HFFc6 (cell line): ENCODE measurements at regions not wholly inside any gene's neighbourhood (a gene's known extent, or its start where the extent isn't known, plus 50 kb on each side); places are given as distances from the start of the nearest gene placed in this dataset.

ENCODE experiments used
- DNase-seq: peaks from one replicate; pipeline ENCODE4 v3.0.0-alpha.2; 2018
- H3K27ac Mint-ChIP-seq: 2 replicates; pipeline ENCODE4 v1.8.0; 2020; ENCODE audit warnings: mild to moderate bottlenecking, mixed read lengths
- H3K27me3 Mint-ChIP-seq: 2 replicates; pipeline ENCODE4 v1.8.0; 2021; ENCODE audit warnings: mild to moderate bottlenecking, moderate library complexity, mixed read lengths; ENCODE audit not compliant: insufficient read depth
- H3K36me3 Mint-ChIP-seq: 2 replicates; pipeline ENCODE4 v1.8.0; 2021; ENCODE audit warnings: low read depth, mixed read lengths
- H3K4me1 Mint-ChIP-seq: 2 replicates; pipeline ENCODE4 v1.8.0; 2020; ENCODE audit warnings: low read depth, mixed read lengths
- H3K4me3 Mint-ChIP-seq: 2 replicates; pipeline ENCODE4 v1.8.0; 2020; ENCODE audit warnings: mild to moderate bottlenecking, moderate library complexity, mixed read lengths
- H3K9me3 Mint-ChIP-seq: 2 replicates; pipeline ENCODE4 v1.8.0; 2020; ENCODE audit warnings: mild to moderate bottlenecking, mixed read lengths
- TF ChIP-seq, protein P1 (sequence below): fragments of 200-600 bp; sonication (generic); IDR thresholded peaks from 2 replicates; pipeline ENCODE4 v1.5.0; 2021; ENCODE audit warnings: antibody characterized with exemption, mild to moderate bottlenecking

DNA sequence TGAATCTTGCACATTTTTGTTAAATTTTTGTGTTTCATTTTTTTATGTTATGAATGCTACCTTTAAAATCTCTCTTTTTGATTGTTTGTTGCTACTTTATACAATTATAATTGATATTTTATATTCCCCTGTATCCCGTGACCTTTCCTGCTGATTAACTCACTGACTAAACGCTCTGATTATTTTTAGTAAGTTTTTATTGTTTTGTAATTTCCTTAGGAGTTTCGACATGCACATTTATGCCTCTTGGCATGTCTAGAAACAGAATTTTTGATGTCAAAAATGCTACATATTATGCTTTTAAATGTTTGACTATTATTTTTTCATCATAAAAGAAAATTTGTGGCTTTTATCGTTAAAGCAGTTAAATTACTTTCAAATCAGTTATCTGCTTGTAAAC, 1131.6 kb upstream of the TMEFF2 start:
- Mint-ChIP-seq H3K27me3 (0 out of 2 replicates have a peak, but pooled peaks cover 1% of the 10 kb centered on the region), H3K4me1 (no peaks in the 10 kb centered on the region), H3K9me3 (peaks cover 24% of the 10 kb centered on the region), H3K27ac (no peak overlapping the region), H3K4me3 (no peak overlapping the region), H3K36me3 (no peaks in the 10 kb centered on the region)
- DNase-seq: no peak
- TF ChIP-seq, protein P1, sequence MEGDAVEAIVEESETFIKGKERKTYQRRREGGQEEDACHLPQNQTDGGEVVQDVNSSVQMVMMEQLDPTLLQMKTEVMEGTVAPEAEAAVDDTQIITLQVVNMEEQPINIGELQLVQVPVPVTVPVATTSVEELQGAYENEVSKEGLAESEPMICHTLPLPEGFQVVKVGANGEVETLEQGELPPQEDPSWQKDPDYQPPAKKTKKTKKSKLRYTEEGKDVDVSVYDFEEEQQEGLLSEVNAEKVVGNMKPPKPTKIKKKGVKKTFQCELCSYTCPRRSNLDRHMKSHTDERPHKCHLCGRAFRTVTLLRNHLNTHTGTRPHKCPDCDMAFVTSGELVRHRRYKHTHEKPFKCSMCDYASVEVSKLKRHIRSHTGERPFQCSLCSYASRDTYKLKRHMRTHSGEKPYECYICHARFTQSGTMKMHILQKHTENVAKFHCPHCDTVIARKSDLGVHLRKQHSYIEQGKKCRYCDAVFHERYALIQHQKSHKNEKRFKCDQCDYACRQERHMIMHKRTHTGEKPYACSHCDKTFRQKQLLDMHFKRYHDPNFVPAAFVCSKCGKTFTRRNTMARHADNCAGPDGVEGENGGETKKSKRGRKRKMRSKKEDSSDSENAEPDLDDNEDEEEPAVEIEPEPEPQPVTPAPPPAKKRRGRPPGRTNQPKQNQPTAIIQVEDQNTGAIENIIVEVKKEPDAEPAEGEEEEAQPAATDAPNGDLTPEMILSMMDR: no peak

- no peak for DNase-seq
- Mint-ChIP-seq H3K27ac (no peak overlapping the region), H3K4me3 (no peak overlapping the region), H3K36me3 (peaks cover 7% of the 10 kb centered on the region; the same call in 1 of the 2 replicates), H3K9me3 (peaks cover 32% of the 10 kb centered on the region), H3K4me1 (no peaks in the 10 kb centered on the region), H3K27me3 (no peaks in the 10 kb centered on the region)
- TF ChIP-seq, protein P1: no peak
Observed at GRCh38 chr2:193315428-193316091, 1120.8 kb upstream of the TMEFF2 start.

DNA sequence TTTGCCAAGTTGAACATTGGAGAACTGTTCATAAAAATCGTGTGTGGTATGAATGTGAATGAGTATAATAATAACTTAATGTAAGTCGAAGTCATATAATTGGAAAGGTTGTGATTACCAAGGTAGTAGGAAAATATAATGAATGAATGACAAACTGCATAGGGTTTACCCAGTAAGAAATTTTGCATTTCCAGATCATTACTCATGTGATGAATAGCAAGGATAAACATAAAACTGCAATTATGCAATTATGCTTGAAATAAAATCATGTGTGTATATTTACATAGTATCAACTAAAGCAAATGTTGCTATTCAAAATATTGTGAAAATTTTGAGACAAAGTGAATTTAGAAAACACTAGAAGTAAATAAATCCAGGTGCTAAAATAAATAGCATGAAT, 1108.7 kb upstream of the TMEFF2 start:
- no peak overlapping the region for H3K4me3 Mint-ChIP-seq
- no peaks in the 10 kb centered on the region for H3K36me3 Mint-ChIP-seq
- H3K27me3 Mint-ChIP-seq: no peaks in the 10 kb centered on the region
- TF ChIP-seq, protein P1: no peak
- H3K4me1 Mint-ChIP-seq: no peaks in the 10 kb centered on the region
- no peak overlapping the region for H3K27ac Mint-ChIP-seq
- H3K9me3 Mint-ChIP-seq: peaks cover 22% of the 10 kb centered on the region
- DNase-seq: no peak

DNA sequence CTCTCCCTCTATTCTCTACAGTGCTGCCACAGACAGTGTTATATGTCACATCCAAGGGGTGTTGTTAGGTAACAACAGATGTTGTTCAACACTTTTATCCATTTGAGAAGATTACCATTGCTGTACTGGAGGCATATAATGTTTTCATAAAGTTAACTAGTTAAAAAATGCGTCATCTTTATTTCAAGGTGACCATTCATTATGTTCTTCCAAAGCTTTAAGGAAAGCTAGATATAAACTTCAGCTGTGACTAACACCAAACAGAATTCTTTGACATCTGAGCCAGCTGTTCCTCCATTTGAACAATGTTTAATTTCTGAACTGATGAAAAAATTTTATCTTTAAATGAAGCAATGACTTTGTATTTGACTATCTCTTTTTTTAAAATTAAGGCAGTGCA, 1099.6 kb upstream of the TMEFF2 start:
- DNase-seq: no peak

DNA sequence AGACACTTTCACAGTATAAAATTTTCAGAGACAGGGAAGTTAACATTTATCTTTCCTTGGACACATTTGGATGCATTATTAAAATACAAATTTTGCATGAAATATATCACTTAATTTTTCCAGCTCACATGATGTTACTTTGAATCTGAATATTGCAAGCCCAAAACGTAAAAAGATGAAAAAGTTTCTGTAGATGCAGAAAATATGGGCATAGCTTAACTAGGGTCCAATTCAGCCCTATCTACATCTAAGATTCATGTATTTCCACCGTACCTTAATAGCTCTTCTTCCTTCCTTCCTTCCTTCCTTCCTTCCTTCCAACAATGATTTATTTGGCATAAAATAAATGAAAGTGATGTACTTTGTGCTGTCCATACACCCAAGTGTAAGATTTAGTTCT, 1084.6 kb upstream of the TMEFF2 start:
- Mint-ChIP-seq H3K4me1 (no peaks in the 10 kb centered on the region), H3K27ac (no peak overlapping the region), H3K4me3 (no peak overlapping the region), H3K9me3 (peaks cover 32% of the 10 kb centered on the region), H3K36me3 (no peaks in the 10 kb centered on the region), H3K27me3 (no peaks in the 10 kb centered on the region)
- no peak for DNase-seq
- TF ChIP-seq, protein P1: no peak

More for the DNA sequence above, 1099.6 kb upstream of the TMEFF2 start:
- TF ChIP-seq, protein P1: no peak
- no peak overlapping the region for H3K4me3 Mint-ChIP-seq
- peaks cover 40% of the 10 kb centered on the region for H3K9me3 Mint-ChIP-seq
- H3K27ac Mint-ChIP-seq: no peak overlapping the region
- no peaks in the 10 kb centered on the region for H3K4me1 Mint-ChIP-seq
- H3K27me3 Mint-ChIP-seq: no peaks in the 10 kb centered on the region
- no peaks in the 10 kb centered on the region for H3K36me3 Mint-ChIP-seq
